Panc1 (cell line): ENCODE measurements at regions not wholly inside any gene's neighbourhood (a gene's known extent, or its start where the extent isn't known, plus 50 kb on each side); places are given as distances from the start of the nearest gene placed in this dataset.

Source experiments
- POLR2AphosphoS5 ChIP-seq: IDR thresholded peaks from 2 replicates; pipeline ENCODE4 v1.6.1; 2012; ENCODE audit warnings: mild to moderate bottlenecking, low read depth, low read length, moderate library complexity
- TF ChIP-seq, protein P1 (sequence below): fragments of 450-650 bp; IDR thresholded peaks from 2 replicates; pipeline ENCODE4 v1.5.1; 2017; ENCODE audit warnings: mild to moderate bottlenecking
- TF ChIP-seq, protein P2 (sequence below), 2 experiments: IDR thresholded peaks; 2 replicates each; pipeline ENCODE4 v1.6.1; 2011 to 2012; ENCODE audit warnings: low read depth in 2 of 2, control low read depth in 1 of 2, low read length in 1 of 2, mild to moderate bottlenecking in 1 of 2, moderate library complexity in 1 of 2; ENCODE audit not compliant: insufficient read depth in 1 of 2

DNA sequence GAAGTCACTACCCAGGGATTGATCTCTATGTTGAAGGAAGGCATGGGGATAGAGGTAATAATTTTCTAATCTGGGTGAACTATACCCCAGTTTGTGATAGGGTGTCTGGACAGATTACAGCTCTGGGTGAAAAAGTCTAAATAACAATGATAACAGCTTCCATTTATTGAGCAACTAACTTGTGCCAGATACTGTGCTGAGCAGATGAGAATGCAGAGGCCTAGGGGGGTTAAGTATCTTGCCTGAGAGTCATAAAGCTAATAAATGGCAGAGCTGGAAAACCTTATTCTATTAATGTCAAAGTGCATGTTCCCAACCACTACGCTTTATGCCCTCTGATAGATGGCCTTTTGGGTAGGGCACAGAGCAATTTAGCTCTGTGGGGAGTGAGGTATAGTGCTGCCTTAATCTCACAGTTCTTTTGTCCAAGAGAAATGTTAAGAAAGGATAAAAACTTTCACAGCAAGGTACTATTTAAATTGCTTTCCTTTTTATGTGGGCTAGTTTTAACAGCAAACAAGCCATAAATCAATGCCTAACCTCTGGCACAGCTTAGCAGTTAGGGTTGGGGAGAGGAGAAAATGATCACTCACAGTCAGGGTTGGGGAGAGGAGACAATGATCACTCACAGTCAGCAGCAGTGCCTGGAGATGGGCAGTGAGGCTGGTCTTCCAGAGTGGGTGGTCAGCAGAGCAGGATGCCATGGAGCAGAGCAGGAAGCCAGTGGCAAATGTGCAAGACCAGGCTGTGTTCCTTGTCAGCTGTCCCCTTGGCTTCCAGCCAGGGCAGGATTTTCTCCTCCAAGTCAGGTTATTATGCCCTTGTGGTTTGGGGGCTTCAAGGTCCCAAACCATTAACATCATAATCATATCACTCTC lies 187.0 kb downstream of the CARTPT start:
- TF ChIP-seq, protein P1, sequence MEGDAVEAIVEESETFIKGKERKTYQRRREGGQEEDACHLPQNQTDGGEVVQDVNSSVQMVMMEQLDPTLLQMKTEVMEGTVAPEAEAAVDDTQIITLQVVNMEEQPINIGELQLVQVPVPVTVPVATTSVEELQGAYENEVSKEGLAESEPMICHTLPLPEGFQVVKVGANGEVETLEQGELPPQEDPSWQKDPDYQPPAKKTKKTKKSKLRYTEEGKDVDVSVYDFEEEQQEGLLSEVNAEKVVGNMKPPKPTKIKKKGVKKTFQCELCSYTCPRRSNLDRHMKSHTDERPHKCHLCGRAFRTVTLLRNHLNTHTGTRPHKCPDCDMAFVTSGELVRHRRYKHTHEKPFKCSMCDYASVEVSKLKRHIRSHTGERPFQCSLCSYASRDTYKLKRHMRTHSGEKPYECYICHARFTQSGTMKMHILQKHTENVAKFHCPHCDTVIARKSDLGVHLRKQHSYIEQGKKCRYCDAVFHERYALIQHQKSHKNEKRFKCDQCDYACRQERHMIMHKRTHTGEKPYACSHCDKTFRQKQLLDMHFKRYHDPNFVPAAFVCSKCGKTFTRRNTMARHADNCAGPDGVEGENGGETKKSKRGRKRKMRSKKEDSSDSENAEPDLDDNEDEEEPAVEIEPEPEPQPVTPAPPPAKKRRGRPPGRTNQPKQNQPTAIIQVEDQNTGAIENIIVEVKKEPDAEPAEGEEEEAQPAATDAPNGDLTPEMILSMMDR, result no peak
- TF ChIP-seq, protein P2, sequence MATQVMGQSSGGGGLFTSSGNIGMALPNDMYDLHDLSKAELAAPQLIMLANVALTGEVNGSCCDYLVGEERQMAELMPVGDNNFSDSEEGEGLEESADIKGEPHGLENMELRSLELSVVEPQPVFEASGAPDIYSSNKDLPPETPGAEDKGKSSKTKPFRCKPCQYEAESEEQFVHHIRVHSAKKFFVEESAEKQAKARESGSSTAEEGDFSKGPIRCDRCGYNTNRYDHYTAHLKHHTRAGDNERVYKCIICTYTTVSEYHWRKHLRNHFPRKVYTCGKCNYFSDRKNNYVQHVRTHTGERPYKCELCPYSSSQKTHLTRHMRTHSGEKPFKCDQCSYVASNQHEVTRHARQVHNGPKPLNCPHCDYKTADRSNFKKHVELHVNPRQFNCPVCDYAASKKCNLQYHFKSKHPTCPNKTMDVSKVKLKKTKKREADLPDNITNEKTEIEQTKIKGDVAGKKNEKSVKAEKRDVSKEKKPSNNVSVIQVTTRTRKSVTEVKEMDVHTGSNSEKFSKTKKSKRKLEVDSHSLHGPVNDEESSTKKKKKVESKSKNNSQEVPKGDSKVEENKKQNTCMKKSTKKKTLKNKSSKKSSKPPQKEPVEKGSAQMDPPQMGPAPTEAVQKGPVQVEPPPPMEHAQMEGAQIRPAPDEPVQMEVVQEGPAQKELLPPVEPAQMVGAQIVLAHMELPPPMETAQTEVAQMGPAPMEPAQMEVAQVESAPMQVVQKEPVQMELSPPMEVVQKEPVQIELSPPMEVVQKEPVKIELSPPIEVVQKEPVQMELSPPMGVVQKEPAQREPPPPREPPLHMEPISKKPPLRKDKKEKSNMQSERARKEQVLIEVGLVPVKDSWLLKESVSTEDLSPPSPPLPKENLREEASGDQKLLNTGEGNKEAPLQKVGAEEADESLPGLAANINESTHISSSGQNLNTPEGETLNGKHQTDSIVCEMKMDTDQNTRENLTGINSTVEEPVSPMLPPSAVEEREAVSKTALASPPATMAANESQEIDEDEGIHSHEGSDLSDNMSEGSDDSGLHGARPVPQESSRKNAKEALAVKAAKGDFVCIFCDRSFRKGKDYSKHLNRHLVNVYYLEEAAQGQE (IDR thresholded peaks at IDR 0.05; ENCODE audit: insufficient read depth in 1 of 2, low read depth in 2 of 2, low read length in 1 of 2), result no peak
- no peak for TF ChIP-seq POLR2AphosphoS5
